SK-N-SH (cell line): ENCODE measurements at regions not wholly inside any gene's neighbourhood (a gene's known extent, or its start where the extent isn't known, plus 50 kb on each side); places are given as distances from the start of the nearest gene placed in this dataset.

Experiments used
- CTCF ChIA-PET: fragments of 300-600, 350-600 bp; formaldehyde crosslinking; extraction: SDS; loops from one replicate; lab custom pipeline; 2021; lab: Yijun Ruan, JAX
- POLR2A ChIA-PET: fragments of 350-600 bp; sonication (Branson Sonifier 250); formaldehyde crosslinking; extraction: SDS; loops from one replicate; lab custom pipeline; 2020; ENCODE audit warnings: antibody characterized with exemption, inconsistent platforms; lab: Yijun Ruan, JAX
- DNase-seq: peaks from one replicate; pipeline ENCODE4 v3.0.0; 2012
- H2AFZ ChIP-seq: fragments of 200-600 bp; sonication (generic); 2 replicates; pipeline ENCODE4 v1.8.1; 2016; ENCODE audit warnings: antibody characterized with exemption, mild to moderate bottlenecking, low read depth
- H3F3A ChIP-seq: fragments of 200-600 bp; sonication (generic); replicated peaks from 2 replicates; pipeline ENCODE3; 2016; ENCODE audit warnings: antibody characterized with exemption, mild to moderate bottlenecking; ENCODE audit not compliant: insufficient read depth
- H3K27ac ChIP-seq, 2 experiments: fragments of 200-500 bp in 1 of 2; fragments of 200-600 bp in 1 of 2; sonication (Bioruptor generic) in 1 of 2; sonication (generic), shearing (Covaris generic) in 1 of 2; 2 replicates each; pipeline versions ENCODE4 v1.5.1 to v1.6.1; 2014 to 2016; ENCODE audit warnings: low read depth in 2 of 2, inconsistent platforms in 1 of 2, low read length in 1 of 2, mild to moderate bottlenecking in 1 of 2, mixed read lengths in 1 of 2
- H3K27me3 ChIP-seq: fragments of 200-600 bp; sonication (generic), shearing (Covaris generic); 2 replicates; pipeline ENCODE4 v1.6.1; 2016; ENCODE audit warnings: mixed run types; ENCODE audit not compliant: insufficient read depth
- H3K36me3 ChIP-seq, 2 experiments: fragments of 200-500 bp in 1 of 2; fragments of 200-600 bp in 1 of 2; sonication (Bioruptor generic) in 1 of 2; sonication (generic) in 1 of 2; replicated peaks in 1 of 2; 2 replicates each; pipeline versions ENCODE3 to v1.5.1; 2014 to 2016; ENCODE audit warnings: low read length in 1 of 2, mild to moderate bottlenecking in 1 of 2; ENCODE audit not compliant: insufficient read depth in 2 of 2, control insufficient read depth in 1 of 2
- H3K4me1 ChIP-seq, 2 experiments: fragments of 200-500 bp in 1 of 2; fragments of 200-600 bp in 1 of 2; sonication (Bioruptor generic) in 1 of 2; sonication (generic), shearing (Covaris generic) in 1 of 2; 2 replicates each; pipeline versions ENCODE4 v1.5.1 to v1.6.1; 2014 to 2016; ENCODE audit warnings: low read depth in 1 of 2, low read length in 1 of 2, mixed run types in 1 of 2; ENCODE audit not compliant: insufficient read depth in 2 of 2, control insufficient read depth in 1 of 2
- H3K4me2 ChIP-seq: fragments of 200-600 bp; sonication (generic), shearing (Covaris generic); 2 replicates; pipeline ENCODE4 v1.6.1; 2017; ENCODE audit warnings: mixed run types
- H3K4me3 ChIP-seq, 2 experiments: fragments of 200-500 bp in 1 of 2; fragments of 200-600 bp in 1 of 2; sonication (Bioruptor generic) in 1 of 2; sonication (generic), shearing (Covaris generic) in 1 of 2; 2 replicates each; pipeline versions ENCODE4 v1.5.1 to v1.8.1; 2014 to 2016; ENCODE audit warnings: low read depth in 2 of 2, inconsistent platforms in 1 of 2, low read length in 1 of 2, mild to moderate bottlenecking in 1 of 2, mixed read lengths in 1 of 2, moderate library complexity in 1 of 2
- H3K79me2 ChIP-seq: fragments of 200-600 bp; sonication (generic); 2 replicates; pipeline ENCODE4 v1.8.1; 2017; ENCODE audit warnings: mild to moderate bottlenecking; ENCODE audit not compliant: insufficient read depth
- H3K9ac ChIP-seq: fragments of 200-600 bp; sonication (generic); 2 replicates; pipeline ENCODE4 v1.6.1; 2017; ENCODE audit warnings: mixed run types
- H3K9me2 ChIP-seq: fragments of 200-600 bp; sonication (generic); 2 replicates; pipeline ENCODE4 v1.6.1; 2017; ENCODE audit warnings: mixed run types
- H3K9me3 ChIP-seq: fragments of 200-600 bp; sonication (generic); 2 replicates; pipeline ENCODE4 v1.6.1; 2017; ENCODE audit warnings: mixed run types, mild to moderate bottlenecking, moderate library complexity
- H4K20me1 ChIP-seq: fragments of 200-600 bp; sonication (generic); 2 replicates; pipeline ENCODE4 v1.6.1; 2017; ENCODE audit warnings: mild to moderate bottlenecking, mixed run types; ENCODE audit not compliant: insufficient read depth
- EZH2phosphoT487 ChIP-seq: fragments of 200-600 bp; sonication (generic); IDR thresholded peaks from 2 replicates; pipeline ENCODE4 v1.6.1; 2017; ENCODE audit warnings: low read depth, mixed run types, mild to moderate bottlenecking, antibody characterized with exemption, moderate library complexity, borderline replicate concordance
- FOXJ3 ChIP-seq: sonication (generic); formaldehyde crosslinking; IDR thresholded peaks from 2 replicates; pipeline ENCODE4 v1.5.1; 2020; ENCODE audit warnings: mild to moderate bottlenecking, missing genetic modification reagents
- GABPA ChIP-seq: IDR thresholded peaks from 2 replicates; pipeline ENCODE4 v1.4.0; 2012; ENCODE audit warnings: low read depth, mild to moderate bottlenecking
- JUND ChIP-seq: IDR thresholded peaks from 2 replicates; pipeline ENCODE4 v1.4.0; 2012
- MAX ChIP-seq: IDR thresholded peaks from 2 replicates; pipeline ENCODE4 v1.4.0; 2012; ENCODE audit warnings: low read depth
- MEF2A ChIP-seq: IDR thresholded peaks from 2 replicates; pipeline ENCODE4 v1.4.0; 2012; ENCODE audit warnings: low read depth, borderline replicate concordance
- RAD21 ChIP-seq: IDR thresholded peaks from 2 replicates; pipeline ENCODE4 v1.6.1; 2012; ENCODE audit warnings: mild to moderate bottlenecking, low read length
- REST ChIP-seq: IDR thresholded peaks from 2 replicates; pipeline ENCODE4 v1.6.1; 2012; ENCODE audit warnings: mild to moderate bottlenecking, low read depth, low read length, moderate library complexity
- RFX5 ChIP-seq: IDR thresholded peaks from 2 replicates; pipeline ENCODE4 v1.6.1; 2012; ENCODE audit warnings: mild to moderate bottlenecking, improper control_type of control experiment, low read length
- RXRA ChIP-seq: IDR thresholded peaks from 2 replicates; pipeline ENCODE4 v1.4.0; 2012; ENCODE audit warnings: low read depth, mild to moderate bottlenecking, borderline replicate concordance
- SIN3A ChIP-seq: IDR thresholded peaks from 2 replicates; pipeline ENCODE4 v1.6.1; 2012; ENCODE audit warnings: low read depth, mild to moderate bottlenecking, low read length, moderate library complexity, borderline replicate concordance
- TAF1 ChIP-seq: IDR thresholded peaks from 2 replicates; pipeline ENCODE4 v1.6.1; 2012; ENCODE audit warnings: low read depth, mild to moderate bottlenecking, low read length, moderate library complexity, borderline replicate concordance
- TCF12 ChIP-seq: IDR thresholded peaks from 2 replicates; pipeline ENCODE4 v1.4.0; 2012
- TEAD4 ChIP-seq: IDR thresholded peaks from 2 replicates; pipeline ENCODE4 v1.4.0; 2012; ENCODE audit warnings: mild to moderate bottlenecking, borderline replicate concordance; ENCODE audit not compliant: insufficient read depth
- YY1 ChIP-seq: IDR thresholded peaks from 2 replicates; pipeline ENCODE4 v1.4.0; 2012; ENCODE audit warnings: low read depth, mild to moderate bottlenecking
- TF ChIP-seq, protein P1 (sequence below): IDR thresholded peaks from 2 replicates; pipeline ENCODE4 v1.4.0; 2012; ENCODE audit warnings: low read depth, borderline replicate concordance

DNA sequence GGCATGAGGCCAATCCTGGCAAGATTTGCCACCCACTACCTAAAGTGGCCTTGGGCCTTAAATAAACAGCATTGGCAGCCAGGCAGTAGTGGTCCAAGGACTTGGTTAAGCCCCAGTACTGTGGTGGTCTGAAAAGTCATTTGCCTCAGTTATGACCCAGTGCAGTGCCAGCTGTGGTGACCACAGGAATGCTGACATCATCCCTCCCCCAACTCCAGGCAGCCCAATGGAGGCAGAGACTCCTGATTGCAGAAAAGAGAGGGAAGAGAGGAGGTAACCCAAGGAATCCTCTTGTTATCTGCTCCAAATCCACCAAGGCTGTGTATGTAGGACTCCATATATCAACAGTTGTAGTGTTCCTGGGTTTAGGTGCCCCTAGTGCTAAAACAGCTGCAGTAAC is 883.6 kb downstream of the SQOR start:
- TF ChIP-seq GABPA (no peak), MAX (no peak), RAD21 (no peak), EZH2phosphoT487 (no peak), REST (no peak), JUND (no peak), TCF12 (no peak), TAF1 (no peak), RXRA (no peak), TEAD4 (no peak), FOXJ3 (CRISPR knock-in tag) (no peak), SIN3A (no peak), YY1 (no peak), RFX5 (no peak), MEF2A (no peak)
- TF ChIP-seq, protein P1, sequence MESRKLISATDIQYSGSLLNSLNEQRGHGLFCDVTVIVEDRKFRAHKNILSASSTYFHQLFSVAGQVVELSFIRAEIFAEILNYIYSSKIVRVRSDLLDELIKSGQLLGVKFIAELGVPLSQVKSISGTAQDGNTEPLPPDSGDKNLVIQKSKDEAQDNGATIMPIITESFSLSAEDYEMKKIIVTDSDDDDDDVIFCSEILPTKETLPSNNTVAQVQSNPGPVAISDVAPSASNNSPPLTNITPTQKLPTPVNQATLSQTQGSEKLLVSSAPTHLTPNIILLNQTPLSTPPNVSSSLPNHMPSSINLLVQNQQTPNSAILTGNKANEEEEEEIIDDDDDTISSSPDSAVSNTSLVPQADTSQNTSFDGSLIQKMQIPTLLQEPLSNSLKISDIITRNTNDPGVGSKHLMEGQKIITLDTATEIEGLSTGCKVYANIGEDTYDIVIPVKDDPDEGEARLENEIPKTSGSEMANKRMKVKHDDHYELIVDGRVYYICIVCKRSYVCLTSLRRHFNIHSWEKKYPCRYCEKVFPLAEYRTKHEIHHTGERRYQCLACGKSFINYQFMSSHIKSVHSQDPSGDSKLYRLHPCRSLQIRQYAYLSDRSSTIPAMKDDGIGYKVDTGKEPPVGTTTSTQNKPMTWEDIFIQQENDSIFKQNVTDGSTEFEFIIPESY = no peak
- TF ChIP-seq, all 33 proteins: peak for 0
- CTCF ChIA-PET = interaction anchor here (1.2 to 1.9 kb wide), 2 partner anchors 15 to 66 kb away, joined by 3 to 9 read pairs; no protein-coding TSS in a partner anchor
- Histone ChIP-seq H3F3A (no peaks in the 10 kb centered on the region), H3K9me2 (no peaks in the 10 kb centered on the region), H3K79me2 (no peaks in the 10 kb centered on the region), H4K20me1 (no peaks in the 10 kb centered on the region), H3K4me3 (no peak overlapping the region), H3K4me2 (no peak overlapping the region), H3K27me3 (no peaks in the 10 kb centered on the region), H3K9me3 (peaks cover 11% of the 10 kb centered on the region; the same call in 1 of the 2 replicates), H3K36me3 (no peaks in the 10 kb centered on the region), H2AFZ (no peak overlapping the region), H3K27ac (no peak overlapping the region), H3K9ac (no peak overlapping the region), H3K4me1 (no peaks in the 10 kb centered on the region)
- POLR2A ChIA-PET = no interaction called here
- DNase-seq = no peak
